ENCODE measurements at regions not wholly inside any gene's neighbourhood (a gene's known extent, or its start where the extent isn't known, plus 50 kb on each side); places are given as distances from the start of the nearest gene placed in this dataset.
A peak's percentile ranks its signal among the peaks of the same experiment; 100 is the strongest.

DNA sequence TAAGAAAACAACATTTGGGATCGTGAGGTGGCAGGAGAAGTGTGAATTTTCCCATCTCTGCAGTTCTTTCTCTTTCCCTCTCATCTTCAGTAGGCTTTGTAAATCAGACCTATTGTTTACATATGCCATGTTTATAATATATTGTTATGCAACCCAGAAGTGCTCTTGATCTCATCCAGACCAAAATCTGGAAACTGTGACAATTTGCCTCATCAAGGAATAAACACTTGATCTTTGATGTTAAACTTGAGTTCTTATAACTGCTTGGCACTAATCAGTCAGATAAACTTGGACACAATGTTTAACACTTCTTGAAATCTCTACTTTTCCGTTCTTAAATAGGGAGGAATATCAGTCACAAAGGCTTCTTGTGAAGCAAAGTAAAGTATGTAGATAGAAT lies 384.7 kb downstream of the DMRT2 start:
- no peak for DNase-seq

DNA sequence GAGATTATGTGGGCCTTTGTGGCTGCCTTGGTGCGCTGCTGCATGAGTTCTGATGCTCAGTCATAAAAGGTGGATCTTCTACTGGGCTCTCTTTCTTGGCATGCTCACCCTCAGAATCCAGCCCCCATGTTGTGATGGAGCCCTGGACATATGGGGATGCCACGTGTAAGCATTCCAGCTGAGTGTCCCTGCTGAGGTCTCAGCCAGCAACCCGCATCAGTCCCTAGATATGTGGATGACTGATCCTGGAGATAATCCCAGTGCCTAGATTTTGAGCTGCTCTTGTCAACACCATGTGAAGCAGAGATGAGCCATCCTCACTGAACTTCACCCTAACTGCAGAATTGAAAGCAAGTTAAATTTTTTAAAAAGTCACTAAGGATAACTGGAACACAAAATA lies 390.1 kb downstream of the DMRT2 start:
- DNase-seq = no peak

DNA sequence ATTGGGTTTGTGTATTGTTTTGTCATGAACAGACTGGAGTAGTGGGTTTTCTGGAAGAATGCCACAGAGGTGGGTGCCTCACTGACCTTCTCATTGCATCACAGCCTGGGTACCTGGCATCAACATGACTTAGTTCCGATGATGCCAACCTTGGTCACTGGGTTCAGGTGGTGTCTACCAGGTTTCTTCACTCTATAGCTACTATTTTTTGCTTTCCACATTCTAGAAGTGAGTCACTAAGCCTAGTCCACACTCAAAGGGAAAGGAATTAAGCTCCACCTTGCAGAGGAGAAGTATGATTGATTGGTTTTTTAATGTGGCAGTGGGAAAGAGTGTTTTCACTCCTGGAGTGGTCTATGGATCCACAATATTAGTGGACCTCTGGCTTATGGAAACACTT lies 391.9 kb downstream of the DMRT2 start:
- DNase-seq = no peak

DNA sequence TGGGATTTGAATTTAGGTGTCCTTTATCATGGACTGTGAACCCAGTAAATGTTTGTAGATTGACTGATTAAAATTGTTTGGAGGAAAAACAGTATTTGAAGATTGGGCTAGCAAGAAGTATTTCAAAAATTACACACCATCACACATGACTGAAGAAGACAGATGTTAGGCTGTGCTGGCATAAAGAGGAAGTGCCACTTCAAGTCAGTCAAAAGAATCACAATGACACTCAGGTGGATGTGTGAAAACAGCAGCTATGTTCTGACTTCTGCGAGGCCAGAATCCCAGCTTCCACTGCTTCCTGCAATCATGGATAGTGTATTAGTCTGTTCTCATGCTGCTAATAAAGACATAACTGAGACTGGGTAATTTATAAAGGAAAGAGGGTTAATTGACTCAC lies 393.3 kb downstream of the DMRT2 start:
- no peak for DNase-seq

DNA sequence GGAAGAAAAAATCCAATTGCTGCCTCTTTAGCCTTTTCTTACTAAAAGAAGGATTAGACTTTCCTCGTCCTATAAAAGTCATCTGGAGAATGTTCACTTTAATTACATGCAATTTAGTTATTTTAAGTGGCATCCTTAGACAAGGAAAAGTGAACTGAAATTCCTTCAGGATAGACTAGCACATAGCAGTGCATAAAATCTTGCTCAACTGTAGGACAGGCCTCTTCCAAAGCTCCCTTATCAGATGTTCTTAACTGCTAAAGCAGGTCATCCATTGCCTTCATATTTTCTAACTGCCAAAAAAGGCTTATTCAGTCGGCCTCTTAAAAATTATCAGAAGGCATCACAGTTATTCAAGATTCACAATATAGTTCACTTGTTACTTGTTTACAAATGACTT lies 396.5 kb downstream of the DMRT2 start:
- no peak for DNase-seq

DNA sequence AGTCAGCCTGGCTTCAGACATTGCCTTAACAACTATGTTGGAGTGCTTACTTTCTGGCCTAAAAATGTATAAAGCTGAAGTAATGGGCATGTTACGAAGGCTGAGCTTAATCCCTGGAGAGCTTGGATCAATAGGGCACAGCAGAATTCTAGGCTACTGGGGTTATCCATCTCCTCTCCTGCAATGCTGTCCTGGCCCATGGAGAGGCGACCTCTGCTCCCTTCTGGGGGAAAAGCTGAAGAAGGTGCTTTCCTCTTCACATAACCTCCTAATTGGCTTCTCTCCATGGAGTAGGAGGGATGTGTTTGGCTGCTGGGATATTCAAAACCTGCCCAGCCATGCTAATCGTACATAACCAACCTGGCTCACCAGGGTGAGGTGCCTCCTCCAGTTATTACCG lies 403.5 kb downstream of the DMRT2 start:
- no peak for DNase-seq

DNA sequence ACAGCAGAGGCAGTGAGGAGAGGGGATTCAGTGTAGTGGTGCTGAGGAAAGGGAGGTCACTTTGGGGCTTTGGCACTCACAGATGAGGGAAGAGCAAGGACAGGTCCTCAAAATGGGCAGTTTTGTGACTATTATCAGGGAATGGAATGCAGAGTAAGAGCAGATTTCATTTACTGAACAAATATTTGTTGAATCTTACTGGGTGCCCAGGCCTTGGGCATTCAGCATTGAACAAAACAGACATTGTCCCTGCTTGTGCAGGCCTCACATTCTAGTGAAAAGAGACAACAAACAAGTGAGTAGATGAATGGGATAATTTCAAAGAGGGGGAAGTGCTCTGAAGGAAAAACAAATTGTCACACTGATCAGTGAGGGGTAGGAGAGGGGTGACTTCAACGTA lies 404.1 kb downstream of the DMRT2 start:
- no peak for DNase-seq

DNA sequence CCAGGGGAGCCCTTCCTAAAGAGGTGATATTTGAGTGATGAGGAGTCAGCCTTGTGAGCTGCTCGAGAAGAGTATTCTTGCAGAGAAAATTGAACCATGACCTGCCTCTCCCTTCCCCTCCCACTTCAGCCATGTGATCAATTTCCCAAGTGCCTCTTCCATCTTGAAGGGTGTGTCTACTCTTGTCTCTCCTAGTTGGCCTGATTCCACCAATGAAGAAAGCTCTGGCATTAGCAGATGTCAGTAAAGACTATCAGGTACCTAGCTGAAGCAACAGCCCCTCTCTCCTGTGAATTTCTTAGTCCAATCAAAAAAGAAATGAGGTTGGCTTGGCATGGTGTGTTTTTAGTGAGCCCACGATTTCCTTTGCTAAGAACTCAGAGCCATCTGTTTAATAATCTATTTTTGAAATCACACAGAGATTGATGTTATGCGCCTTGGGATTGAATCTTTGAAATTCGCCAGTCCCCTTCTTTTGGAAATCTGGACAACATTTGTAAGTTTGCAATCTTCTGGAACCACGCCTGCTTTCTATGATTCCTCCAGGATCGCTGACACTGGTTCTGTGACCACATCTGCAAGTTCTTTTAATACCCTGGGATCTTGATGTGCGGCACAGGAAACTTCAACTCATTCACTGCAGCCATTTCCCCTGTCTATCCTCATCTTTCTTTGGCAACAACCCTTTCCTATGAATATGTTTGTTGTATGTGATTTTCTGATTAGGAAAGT lies 404.6 kb downstream of the DMRT2 start:
- no peak for DNase-seq

DNA sequence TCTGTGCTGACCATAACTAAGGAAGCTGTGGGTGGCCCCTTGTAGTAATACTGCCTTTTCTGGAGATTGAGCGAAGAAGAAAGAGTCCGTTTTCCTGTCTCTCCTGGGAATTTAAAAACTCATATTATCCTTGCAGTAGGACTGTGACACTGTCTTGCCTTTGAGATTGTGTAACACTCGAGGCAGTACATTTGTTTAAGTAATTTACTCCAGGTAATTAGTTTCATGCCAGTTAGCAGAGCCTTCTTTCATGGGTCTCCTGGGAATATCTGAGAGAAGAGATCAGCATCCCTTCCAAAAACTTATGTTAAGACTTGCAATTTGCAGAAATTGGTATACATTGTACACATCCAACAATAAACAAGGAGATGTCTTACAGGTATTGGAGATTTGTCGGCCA lies 405.6 kb downstream of the DMRT2 start:
- DNase-seq = no peak

DNA sequence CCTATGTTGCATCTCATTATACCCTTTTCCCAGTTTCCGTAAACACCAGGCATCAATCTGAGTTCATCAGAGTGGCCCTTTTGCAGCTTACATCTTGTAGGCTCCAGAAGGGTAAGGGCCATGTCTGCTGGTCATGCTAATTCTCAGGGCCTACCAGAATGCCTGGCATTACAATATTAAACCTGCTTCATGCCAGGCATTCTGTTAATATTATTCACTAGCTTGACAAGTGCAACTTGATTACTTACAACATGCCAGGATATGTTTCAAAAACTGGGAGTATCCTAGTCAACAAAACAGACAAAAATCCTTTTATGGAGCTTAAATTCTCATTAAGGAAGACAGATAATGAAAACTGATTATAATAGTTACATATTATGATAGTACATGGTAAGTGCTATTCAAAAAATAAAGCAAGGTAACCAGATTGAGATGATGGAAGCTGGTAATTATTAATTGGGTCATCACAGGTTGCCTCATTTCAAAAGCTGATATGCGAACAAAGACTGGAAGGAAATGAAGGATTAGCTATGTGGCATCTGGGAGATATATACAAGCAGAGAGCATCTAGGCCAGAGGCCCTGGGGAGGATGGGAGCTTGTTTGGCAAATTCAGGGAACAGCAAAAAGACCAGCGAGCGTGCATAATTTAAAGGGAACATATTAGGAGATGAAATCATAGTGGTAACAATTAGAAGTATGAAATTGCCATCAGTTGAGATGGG lies 406.3 kb downstream of the DMRT2 start:
- DNase-seq = no peak

DNA sequence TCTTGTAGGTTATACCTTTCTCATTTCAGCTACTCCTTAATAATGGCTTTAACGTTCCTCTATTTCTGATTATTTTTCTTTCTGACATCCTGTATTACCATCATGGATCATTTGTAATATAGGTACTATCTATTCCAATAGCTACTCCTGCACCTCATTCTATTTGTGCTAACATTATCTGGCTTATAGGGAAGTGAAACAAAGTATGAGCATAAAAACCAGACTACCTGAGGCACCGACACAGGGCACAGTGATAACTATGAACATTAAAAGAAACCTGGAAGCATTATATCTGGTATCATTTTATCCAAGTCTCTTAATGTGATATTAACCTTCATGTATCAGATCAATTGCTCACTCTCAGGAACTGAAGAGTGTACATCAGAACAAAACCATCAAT lies 407.3 kb downstream of the DMRT2 start:
- DNase-seq = no peak

DNA sequence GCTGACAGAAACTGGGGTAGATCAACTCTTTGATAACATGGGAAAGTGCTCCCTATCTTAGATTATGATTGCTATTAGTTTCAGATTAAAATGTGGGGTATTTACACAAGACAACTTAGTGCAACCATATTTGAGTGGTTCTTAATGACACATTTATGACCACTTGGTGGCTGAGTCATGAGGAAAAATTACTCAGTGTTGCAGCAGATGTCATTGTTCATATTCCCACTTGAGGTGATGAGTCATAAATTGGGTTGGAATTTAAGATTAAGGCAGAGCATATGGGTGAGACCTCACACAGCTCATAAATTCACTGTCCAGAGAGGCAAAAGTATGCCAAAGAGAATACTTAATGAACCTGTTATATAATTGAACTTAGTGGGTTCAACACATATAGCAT lies 408.3 kb downstream of the DMRT2 start:
- peak; percentile 84 for DNase-seq

DNA sequence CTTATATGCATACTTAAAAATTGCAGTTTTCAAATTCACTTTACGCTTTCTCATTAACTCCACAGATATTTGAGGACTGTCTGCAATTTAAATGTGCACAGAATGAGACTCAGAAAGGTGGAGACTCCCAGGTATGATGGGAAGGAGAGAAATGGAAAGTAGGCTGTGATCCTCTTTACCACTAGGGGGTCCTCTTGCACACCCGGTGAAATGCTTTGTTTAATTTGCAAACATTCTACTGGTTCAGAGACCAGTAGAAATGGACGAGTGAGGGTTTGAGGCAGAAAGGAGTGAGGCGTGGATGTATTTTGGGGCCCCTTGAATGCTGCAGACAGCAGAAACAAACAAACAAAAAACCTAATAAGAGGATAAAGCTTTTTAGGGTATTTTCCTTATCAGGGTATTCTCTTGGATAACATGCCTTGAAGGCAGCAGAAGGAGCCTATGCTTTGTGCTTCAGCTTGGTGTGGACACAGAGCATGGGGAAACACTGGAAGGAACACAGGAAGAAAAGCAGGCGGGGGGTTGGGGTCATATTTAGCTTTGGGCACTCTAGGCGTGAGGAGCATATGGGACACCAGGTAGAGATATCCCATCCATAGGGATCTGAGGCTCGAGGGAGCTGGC lies 410.1 kb downstream of the DMRT2 start:
- peak; percentile 13 for DNase-seq

DNA sequence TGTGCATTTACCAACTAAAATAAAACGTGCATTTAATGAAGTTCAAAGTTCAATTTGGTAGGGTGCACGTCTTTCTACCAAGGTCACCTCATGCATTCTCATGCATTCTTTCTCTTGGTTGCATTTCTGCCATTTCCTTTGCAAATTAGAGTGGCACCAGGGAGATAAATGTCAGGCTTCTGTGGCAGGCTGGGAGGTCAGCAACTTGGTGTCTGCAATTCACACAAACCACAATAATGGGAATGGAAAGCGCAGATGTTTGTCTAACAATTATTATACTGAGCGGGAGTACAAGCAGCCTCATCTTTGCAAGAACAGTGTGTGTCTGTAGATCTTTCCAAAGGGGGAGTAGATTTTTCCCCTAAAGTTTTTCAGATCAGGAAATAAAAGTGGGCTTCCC lies 411.7 kb downstream of the DMRT2 start:
- no peak for DNase-seq

DNA sequence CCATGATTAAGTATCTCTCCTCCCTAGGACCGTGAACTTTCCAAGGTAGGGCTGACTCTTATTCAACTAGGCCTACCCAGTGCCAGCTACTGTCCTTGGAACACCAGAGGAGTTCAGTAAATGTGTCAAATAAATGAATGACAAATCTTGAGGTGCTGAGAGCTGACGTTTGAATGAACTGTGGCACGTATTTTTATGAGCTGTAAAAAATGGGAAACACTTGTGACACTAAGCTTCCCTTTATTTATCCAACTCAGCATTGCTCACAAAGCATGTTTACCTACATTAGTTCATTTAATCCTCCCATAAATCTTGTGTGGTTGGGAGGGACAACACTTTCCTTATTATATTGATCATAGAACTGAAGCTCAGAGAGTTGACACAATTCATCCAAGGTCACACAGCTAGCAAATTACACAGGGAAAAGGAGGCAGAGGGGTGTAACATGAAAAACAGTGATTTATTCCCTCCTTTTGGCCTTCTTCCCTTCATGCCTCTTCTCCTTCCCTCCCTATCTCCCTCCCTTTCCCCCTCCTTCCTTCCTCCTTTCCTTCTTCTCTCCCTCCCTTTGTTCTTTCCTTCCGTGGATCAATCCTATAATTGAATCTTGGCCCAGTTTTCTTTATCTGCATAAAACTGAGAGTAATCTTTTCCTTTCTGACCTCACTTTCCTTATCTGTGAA lies 412.6 kb downstream of the DMRT2 start:
- DNase-seq = no peak

DNA sequence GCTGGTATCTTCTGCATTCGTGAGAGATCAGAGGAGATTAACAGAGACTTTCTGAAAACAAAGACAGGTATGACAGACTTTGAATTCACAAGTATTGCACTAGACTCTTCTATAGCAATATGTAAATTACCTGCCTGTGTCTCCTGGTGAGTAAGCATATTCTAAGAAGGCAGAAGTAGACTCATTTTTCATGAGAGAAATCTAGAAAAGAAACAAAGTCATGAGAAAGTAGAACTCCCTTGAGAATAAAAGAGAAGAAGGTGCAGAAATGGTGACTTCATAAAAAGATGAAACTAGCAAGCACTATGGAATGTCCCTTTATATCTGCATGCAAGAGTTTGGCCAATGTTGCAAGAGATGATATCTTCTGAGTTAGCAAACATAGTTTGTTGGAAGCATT lies 419.8 kb downstream of the DMRT2 start:
- DNase-seq = no peak

DNA sequence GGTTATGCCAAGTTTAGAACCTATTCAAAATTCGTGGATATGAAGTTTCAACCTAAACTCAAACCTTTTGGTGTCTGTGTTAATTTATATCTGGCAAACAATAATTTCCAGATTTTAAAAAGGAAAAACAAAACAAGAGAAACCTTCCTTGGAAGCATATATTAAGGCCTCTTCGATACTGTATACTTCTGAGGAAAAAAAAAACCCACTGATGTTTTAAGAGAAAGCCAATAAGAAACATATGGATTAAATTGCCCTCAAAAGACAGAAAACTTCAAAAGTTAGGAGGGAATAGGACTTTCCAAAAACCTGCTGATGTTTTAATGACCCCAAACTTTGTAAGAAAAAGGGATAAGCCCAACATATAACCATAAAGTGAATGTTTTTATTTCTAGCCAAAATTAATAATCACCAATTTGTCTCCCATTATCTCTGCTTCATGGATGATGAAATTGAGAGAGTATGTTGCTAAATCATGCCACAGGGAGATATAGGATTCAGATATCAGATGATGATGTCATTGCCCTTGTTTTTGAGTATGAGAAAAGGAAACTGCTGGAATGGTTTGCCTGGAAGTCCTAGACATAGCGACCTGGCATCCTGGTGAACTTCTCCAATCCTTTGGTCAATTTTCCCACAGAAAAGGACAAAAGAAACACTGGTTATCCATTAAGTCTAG lies 423.9 kb downstream of the DMRT2 start:
- DNase-seq = no peak

DNA sequence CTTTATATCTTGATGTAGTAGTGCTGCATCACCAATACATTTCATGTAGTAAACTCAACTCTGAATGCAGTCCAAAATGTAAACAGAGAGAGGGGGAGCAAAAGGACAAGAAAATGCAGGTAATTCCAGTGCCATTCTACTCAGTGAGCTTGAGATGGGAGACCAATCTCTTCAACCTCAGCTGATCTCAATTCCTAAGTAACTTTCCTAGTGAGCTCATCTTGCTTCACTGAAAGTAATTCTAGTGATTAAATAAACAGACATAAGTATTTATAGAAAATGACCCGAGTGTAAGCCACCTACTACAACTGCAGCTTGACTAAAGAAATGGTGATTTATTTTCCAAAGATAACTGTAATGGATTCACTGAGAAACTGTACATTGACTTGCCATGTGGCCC lies 424.5 kb downstream of the DMRT2 start:
- no peak for DNase-seq

DNA sequence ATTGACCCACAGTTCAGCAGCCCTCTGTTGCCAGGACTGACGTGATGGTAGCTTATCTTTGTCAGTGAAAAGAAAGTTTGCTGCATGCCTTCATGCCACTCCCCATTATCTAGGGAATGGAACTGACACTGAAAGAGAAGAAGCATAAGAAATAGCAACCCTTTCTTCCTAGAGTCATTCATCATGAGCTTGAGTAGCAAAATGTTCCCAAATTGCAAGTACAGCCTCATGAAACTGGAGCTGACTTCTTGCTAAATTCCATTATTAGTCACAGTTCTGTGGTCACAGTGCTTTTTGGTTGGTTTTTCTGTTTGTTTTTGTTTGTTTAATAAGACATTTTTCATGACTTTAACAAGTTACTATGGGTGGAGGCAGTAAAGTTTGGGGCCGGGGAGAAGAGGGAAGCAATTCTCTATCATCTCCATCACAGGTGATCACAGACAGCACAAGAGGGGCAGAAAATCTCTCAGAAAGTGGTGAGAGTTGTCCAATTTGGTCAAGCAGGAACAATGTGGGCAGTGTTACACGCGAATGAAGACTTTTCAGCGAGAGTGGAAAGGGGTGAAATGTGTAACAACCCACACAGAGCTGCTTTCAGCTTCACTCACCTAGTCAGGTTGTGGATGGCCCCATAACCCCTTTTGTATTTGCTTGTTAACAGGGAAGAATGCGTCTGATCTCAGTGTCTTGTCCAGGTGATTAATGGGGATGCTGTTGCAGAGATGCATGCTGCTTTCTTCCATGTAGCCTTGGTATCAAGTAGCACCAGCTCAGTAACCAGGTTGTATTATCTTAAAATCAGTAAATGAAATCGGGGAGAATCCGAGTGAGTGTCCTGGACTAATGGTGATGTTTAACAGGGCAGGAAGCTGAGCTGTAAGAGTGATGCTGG lies 440.4 kb downstream of the DMRT2 start:
- DNase-seq = no peak

DNA sequence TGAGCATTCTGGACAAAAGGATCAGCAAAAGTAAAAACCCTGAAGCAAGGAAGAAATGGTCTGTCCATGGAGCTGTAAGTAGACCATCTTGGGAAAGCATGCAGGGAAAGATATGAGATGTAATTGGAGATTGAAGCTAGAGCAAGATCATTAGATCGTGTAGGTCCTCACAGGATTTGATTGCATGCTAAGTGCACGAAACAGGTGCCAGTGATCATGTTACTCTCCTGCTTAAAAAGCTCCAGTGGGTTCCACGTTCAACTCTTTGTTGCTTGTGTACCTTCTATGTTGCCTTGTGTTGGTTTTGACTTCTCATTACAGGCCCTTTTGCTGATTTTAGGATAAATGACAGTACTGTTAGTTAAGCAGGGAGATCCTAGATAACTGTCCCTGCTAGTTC lies 442.0 kb downstream of the DMRT2 start:
- no peak for DNase-seq

DNA sequence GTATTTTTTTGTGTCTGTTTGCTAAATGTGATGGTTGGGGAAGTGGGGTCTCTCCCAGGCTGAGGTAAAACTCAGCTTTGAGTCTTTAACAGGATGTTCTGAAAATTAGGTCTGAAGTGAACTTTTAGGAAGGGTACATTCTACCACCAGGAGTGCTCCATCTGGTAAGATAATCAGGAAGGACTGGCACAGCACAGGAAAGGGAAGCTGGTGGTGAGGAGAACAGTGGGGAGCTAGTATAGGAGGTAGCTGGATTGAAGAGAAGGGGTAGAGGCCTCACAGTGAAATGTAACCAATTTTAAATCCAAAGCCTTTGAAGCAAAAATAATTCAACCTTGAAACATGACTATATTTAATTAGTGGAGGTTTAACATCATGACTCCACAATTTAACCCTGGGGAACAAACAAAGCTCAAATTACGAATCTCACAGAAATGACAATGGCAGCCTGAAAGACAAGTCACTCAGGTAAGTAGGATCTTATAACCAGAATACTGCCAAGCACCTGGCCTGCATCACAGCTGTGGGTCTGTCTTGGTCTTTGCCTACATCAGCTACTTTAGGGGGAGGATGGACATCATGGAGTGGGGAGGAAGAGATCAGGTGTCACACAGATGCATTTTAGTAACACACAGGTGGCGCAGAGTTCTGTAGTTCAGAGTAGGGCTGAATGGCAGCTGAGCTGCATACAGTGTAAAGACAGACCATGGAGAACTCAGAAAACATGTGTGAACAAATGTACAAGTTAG lies 445.3 kb downstream of the DMRT2 start:
- DNase-seq = no peak

Measured in MV-4-11 (cell line).